ENCODE measurements at regions not wholly inside any gene's neighbourhood (a gene's known extent, or its start where the extent isn't known, plus 50 kb on each side); places are given as distances from the start of the nearest gene placed in this dataset.

DNA sequence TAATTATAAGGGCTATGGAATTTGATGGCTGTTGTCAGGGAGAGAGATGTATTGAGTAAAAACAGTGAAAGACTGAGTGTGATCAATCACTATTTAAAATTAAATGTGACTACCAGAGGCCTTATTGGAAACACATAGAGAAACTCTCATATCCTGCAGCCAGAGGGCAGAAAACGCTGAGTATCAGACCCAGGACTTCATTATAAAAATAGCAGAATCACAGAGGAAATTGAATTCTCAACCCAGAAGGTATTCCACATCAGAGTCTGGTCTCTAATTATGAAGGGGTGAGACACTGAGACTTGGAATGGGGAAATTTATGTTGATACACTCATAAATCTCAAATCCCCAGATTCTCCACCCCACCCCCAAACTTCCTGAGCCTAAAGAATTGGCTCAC, 69.5 kb upstream of the IL6 start:
- DNase-seq (ENCODE audit: low read depth) = no peak

- DNase-seq (ENCODE audit: low read depth) = no peak
Measured at GRCh38 chr7:22655781-22656180, 71.2 kb upstream of the IL6 start.

DNA sequence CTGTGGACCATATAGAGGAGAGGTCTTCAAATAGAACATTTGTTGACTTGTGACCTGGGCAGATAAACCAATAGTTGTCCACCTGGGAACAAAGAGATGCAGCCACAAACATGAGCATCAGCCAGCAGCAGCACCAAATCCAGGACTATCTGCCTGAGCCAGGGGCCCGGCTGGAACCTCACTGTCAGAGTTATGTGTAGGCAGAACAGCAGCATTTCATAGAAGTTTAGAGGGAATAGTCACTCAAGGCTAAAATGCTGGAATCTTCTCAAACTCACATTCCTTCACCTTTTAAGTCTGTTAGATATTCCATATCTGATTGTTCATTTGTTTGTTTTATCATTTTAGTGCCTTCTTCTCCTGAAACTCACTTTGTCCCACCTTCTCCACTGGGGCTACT, 72.2 kb upstream of the IL6 start:
- no peak for DNase-seq (ENCODE audit: low read depth)

DNA sequence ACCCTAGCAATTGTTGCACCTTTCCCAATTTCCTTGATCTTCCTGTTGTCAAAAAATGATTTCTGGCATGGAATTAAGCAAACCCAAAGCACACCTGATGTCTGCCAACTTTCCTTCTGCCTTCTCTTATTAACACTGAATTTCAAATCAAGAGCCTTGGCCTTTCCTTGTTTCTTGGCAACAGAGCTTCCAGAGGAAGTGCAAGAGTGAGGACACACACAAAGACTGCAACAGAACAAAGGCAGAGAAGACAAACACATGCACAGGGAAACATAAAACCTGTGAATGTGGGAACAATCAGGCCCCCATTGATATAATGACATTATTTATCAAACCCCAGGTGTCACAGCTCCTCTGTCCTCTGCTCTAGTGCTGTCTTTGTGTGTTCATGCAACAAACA, 73.0 kb upstream of the IL6 start:
- no peak for DNase-seq (ENCODE audit: low read depth)

DNA sequence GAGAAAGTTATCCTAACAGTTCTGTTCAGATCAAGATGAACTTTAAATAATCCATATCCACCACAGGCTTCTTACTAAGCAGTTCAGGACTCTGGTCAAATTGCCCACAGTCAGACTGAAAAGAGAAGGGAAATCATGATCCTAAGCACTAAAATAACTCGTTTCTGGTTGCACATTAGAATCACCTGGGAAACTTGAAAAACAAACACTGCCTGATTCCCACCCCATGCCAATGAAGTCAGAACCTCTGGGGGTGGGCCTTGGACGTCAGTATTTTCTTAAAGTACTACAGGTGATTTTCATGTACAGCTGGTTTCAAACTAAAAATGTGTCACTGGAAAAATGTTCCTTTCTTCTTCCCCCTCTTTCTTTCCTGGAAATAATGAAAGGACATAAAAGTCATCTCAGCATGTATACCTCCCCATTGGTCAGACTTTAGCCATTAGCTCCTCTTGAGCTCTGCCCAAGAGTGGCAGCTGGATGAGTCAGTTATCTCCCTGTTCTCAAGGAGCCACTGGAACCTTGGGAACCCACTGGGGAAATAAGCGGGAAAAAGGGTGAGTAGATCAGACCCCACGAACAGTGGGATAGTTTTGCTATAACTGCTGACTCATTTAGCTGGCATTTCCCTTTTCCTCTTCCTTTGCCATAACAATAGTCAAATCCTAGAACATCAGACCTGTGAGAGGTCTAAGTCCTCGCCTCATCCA, 75.3 kb upstream of the IL6 start:
- DNase-seq (ENCODE audit: low read depth) = peak; percentile 99

GRCh38 chr7:22651036-22651435, 76.0 kb upstream of the IL6 start:
- peak; percentile 58 for DNase-seq (ENCODE audit: low read depth)

- no peak for DNase-seq (ENCODE audit: low read depth)
Measured at GRCh38 chr7:22649686-22650085, 77.3 kb upstream of the IL6 start.

DNA sequence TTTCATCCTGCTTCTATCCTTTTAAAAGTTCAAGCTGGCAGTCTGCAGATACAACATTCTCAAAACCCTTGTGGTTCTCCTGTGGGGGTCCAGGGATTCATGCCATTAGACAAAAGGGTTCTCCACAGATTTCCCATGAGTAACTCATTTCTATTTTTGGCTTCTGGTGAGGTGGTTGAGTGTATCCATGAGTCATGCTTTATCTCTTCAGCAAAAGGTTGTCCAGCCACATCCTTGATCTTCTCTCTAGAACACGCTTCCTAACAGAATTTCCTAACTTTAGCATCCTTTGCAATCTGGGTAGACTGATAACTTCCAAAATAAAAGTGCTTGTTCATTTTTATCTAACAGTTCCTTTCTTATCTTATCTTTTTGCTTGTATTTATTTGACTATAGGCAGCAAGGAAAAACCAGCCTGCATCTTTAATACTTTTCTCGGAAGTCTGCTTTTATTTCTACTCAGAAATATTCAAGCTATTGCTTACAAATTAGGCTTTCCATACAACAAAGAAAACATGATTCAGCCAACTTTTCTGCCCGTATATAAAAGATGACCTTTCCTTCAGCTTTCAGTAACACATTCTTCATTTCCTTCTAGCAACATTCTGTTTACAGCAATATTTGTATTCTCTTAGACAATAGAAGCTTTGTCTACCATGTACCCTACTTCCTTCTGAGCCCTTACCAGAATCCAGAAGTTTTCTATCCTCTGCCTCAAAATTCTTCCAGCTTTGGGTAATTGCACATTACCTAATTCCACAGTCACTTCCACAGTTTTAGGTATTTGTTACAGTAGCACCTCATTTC, 79.3 kb upstream of the IL6 start:
- peak; percentile 99 for DNase-seq (ENCODE audit: low read depth)

DNA sequence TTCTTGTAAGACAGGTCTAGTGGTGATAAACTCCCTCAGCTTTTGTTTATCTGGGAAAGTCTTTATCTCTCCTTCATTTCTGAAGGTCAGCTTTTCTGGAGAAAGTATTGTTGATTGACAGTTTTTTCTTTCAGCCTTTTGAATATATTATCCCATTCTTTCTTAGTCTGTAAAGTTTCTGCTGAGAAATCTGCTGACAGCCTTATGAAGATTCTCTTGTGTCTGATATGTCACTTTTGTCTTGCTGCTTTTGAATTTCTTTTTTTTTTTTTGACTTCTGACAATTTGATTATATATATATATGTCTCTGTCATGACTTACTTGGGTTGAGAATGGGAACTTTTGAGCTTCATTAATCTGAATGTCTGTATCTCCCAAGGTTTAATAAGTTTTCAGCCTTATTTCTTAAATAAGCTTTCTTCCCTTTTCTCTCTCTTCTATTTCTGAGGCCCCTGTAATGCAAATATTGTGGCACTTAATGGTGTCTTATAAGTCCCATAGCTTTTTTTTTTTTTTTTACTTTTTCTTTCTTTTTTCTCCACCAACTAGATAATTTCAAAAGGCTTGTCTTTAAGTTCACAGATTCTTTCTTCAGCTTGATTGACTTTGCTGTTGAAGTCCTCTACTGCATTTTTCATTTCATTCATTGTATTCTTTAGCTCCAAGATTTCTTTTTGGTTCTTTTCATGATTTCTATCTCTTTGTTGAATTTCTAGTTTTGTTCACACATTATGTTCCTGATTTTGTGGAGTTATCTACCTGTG, 81.4 kb upstream of the IL6 start:
- no peak for DNase-seq (ENCODE audit: low read depth)

DNA sequence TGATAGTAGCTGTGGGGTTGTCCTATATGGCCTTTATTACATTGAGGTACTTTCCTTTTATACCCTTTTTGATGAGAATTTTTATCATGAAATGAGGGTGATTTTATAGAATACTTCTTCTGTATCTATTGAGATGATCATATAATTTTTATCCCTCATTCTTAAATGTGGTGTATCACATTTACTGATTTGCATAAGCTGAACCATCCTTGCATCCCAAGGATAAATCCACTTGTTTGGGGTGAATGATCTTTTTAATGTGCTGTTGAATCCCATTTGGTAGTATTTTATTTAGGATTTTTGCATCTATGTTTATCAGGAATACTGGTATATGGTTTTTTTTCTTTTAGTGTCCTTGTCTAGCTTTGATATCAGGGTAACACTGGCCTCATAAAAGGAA, 84.5 kb upstream of the IL6 start:
- no peak for DNase-seq (ENCODE audit: low read depth)

DNA sequence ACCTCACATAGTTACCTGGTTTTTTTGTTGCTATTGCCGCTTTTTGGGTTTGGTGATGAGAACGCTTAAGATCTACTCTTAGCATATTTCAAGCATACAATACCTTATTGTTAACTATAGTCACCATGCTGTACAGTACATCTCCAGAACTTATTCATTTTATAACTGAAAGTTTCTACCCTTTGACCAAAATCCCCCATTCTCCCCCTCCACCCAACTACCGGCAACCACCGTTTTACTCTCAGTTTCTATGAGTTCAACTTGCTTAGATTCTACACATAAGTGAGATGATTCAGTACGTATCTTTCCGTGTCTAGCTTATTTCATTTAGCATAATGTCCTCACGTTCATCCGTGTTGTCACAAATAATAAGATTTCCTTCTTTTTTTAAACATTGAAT, 86.7 kb upstream of the IL6 start:
- DNase-seq (ENCODE audit: low read depth) = no peak

DNA sequence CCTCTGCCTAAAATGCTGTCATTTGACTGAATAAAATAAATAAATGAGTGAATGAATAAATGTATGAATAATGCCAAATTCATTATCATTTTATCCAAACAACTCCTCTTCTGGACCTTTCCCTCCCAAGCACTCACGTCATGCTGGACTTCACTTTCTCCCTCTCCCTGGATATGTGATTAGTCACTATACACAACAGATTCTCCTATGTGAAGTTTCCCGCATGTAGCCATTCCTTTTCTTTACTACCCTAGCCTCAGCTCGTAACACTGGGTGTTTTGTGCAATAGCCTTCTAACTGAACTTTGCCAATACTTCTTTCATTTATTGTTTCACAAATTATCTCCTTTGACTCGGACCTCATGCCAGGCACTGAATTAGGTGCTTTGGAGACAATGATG, 87.6 kb upstream of the IL6 start:
- DNase-seq (ENCODE audit: low read depth) = no peak

DNA sequence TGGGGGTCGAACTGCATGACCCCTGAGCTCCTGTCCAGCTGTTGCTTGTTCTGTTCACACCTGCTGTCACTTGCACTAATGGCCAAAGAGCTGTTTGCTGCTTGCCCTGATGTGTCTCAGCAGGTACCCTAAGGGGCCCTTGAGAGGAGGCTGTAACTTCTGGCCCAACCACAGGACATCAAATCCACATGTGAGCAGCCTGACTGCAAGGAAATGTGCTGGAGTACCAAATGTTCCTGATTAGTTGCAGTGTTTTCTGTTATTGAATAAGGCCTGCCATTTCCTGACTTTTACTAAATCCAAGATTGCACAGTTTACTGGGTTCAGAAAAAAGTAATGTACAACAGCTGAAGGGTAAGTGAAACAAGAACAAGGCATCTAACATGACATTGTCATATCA, 91.7 kb upstream of the IL6 start:
- DNase-seq (ENCODE audit: low read depth) = no peak

GRCh38 chr7:22633954-22634474, 93.0 kb upstream of the IL6 start:
- DNase-seq (ENCODE audit: low read depth) = no peak

- no peak for DNase-seq (ENCODE audit: low read depth)
Measured at GRCh38 chr7:22633286-22633953, 93.6 kb upstream of the IL6 start.

DNA sequence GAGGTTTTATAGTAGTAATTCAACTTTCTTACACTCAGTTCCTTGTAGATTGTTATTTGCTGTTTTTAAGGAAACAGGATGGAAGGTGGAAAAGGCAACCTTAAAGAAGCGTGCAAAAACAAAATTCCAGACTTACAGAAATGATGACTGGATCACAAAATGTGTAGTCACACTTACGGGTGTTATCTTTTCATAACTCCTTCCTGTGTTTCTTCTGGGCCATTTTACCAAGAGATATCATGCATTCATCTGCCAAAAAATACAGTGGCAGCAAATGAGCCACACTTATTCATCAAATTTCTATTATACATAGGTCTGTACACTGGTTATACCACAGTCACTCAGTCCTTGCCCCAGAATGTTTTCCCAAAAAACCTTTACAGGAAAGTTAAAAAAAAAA, 94.3 kb upstream of the IL6 start:
- DNase-seq (ENCODE audit: low read depth) = no peak

- DNase-seq (ENCODE audit: low read depth) = no peak
Measured at GRCh38 chr7:22631730-22632129, 95.3 kb upstream of the IL6 start.

- no peak for DNase-seq (ENCODE audit: low read depth)
Measured at GRCh38 chr7:22630069-22630468, 96.9 kb upstream of the IL6 start.

DNA sequence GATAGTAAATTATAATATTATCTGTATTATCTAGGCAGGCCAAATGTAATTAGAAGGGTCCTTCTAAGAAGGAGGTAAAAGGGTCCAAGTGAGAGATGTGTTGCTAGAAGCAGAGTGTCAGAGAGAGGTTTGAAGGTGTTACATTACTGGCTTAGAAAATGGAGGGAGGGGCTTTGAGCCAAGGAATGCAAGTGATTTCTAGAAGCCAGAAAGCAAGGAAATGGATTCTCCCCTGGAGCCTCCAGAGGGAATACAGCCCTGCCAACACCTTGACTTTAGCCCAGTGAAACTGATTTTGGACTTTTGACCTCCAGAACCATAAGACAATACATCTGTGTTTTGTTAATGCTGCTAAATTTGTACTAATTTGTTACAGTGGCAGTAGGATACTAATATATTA, 97.9 kb upstream of the IL6 start:
- no peak for DNase-seq (ENCODE audit: low read depth)

DNA sequence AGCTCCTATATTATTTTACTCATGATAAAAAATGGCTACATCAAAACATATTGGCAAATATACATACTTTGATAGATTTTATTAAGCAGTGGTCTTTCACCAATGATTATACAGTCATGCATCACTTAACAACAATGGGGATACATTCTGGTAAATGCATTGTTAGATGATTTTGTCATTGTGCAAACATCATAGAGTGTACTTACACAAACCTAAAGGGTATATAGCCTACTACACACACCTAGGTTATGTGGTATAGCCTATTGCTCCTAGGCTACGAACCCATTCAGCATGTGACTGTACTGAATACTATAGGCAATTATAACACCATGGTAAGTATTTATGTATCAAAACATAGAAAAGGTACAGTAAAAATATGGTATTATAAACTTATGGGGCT, 98.9 kb upstream of the IL6 start:
- no peak for DNase-seq (ENCODE audit: low read depth)

- DNase-seq (ENCODE audit: low read depth) = peak; percentile 69
Measured at GRCh38 chr7:22627136-22627535, 99.9 kb upstream of the IL6 start.

DNA sequence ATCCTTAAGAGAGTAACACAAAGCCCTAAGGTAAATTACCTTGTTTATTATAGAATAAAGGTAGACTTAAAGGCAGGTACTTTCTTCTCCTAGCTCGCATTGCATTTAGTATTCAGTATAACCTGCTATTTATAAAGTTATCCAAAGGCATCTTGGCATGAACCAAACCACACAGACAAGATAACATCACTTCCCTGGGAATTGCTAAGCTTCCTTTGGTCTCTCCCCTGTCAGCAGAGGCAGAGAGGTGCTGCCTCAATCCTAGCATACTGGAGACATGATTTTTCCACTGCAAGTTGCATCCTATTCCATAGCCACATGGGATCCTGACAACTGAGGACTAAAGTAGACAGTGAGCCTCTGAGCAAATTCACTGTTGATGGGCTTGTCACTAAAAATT, 101.7 kb upstream of the IL6 start:
- DNase-seq (ENCODE audit: low read depth) = no peak
